H1 (cell line): ENCODE measurements at regions not wholly inside any gene's neighbourhood (a gene's known extent, or its start where the extent isn't known, plus 50 kb on each side); places are given as distances from the start of the nearest gene placed in this dataset.

Experiments used
- CTCF ChIA-PET: fragments of 300-600 bp; sonication (Branson Sonifier 250); formaldehyde crosslinking; loops from one replicate; lab custom pipeline; 2021; ENCODE audit not compliant: partially characterized antibody; lab: Charles Lee
- POLR2A ChIA-PET: fragments of 300-600 bp; sonication (Branson Sonifier 250); formaldehyde crosslinking; loops from one replicate; lab custom pipeline; 2021; ENCODE audit warnings: inconsistent platforms; ENCODE audit not compliant: partially characterized antibody; lab: Charles Lee
- DNase-seq, 2 experiments: peaks; one replicate each; pipeline versions ENCODE4 v3.0.0 to v3.0.0-alpha.2; 2010 to 2022; ENCODE audit warnings: low spot score in 2 of 2, low read depth in 1 of 2, mixed read lengths in 1 of 2
- FAIRE-seq: peaks from 2 replicates; lab custom pipeline; 2011; peaks lifted over from hg19 to GRCh38; lab: Jason Lieb, UNC
- H2AFZ ChIP-seq: 2 replicates; pipeline ENCODE4 v1.8.1; 2012; ENCODE audit warnings: low read length, inconsistent platforms
- H2AK5ac ChIP-seq: 2 replicates; pipeline ENCODE4 v1.6.1; 2013; ENCODE audit warnings: low read depth, low read length
- H2BK120ac ChIP-seq: replicated peaks from 2 replicates; pipeline ENCODE3; 2013; ENCODE audit warnings: low read depth, low read length, inconsistent platforms
- H2BK12ac ChIP-seq: 2 replicates; pipeline ENCODE4 v1.6.1; 2013; ENCODE audit warnings: low read depth, low read length
- H2BK15ac ChIP-seq: 2 replicates; pipeline ENCODE4 v1.6.1; 2013; ENCODE audit warnings: low read length
- H2BK20ac ChIP-seq: 2 replicates; pipeline ENCODE4 v1.6.1; 2013; ENCODE audit warnings: low read length
- H2BK5ac ChIP-seq: 2 replicates; pipeline ENCODE4 v1.6.1; 2013; ENCODE audit warnings: low read depth, low read length
- H3K14ac ChIP-seq: 2 replicates; pipeline ENCODE4 v1.6.1; 2013; ENCODE audit warnings: inconsistent platforms; ENCODE audit not compliant: insufficient read length
- H3K18ac ChIP-seq: 2 replicates; pipeline ENCODE4 v1.6.1; 2013; ENCODE audit warnings: low read length; ENCODE audit errors: extremely low read depth
- H3K23ac ChIP-seq: 2 replicates; pipeline ENCODE4 v1.6.1; 2013; ENCODE audit warnings: inconsistent platforms; ENCODE audit not compliant: insufficient read length
- H3K23me2 ChIP-seq: 2 replicates; pipeline ENCODE4 v1.6.1; 2013; ENCODE audit warnings: low read depth, low read length
- H3K27ac ChIP-seq: 2 replicates; pipeline ENCODE4 v1.6.1; 2011; ENCODE audit warnings: low read depth, low read length, inconsistent platforms
- H3K27me3 ChIP-seq, 4 experiments: replicated peaks in 1 of 4; 1 replicate in 1 of 4; 2 replicates in 3 of 4; pipeline versions ENCODE4 v1.6.1 to v1.8.1; 2011 to 2013; ENCODE audit warnings: low read length in 3 of 4, mild to moderate bottlenecking in 3 of 4, inconsistent platforms in 2 of 4, mixed read lengths in 2 of 4, moderate library complexity in 1 of 4; ENCODE audit not compliant: control insufficient read depth in 3 of 4, insufficient read depth in 3 of 4; ENCODE audit errors: extremely low read depth in 1 of 4
- H3K36me3 ChIP-seq, 4 experiments: 2 replicates each; pipeline versions ENCODE4 v1.6.1 to v1.8.1; 2011 to 2013; ENCODE audit warnings: mild to moderate bottlenecking in 4 of 4, low read length in 3 of 4, moderate library complexity in 2 of 4, control low read depth in 1 of 4, inconsistent platforms in 1 of 4; ENCODE audit not compliant: insufficient read depth in 4 of 4, control insufficient read depth in 2 of 4
- H3K4ac ChIP-seq: replicated peaks from 2 replicates; pipeline ENCODE3; 2013; ENCODE audit warnings: low read length, low read depth, mixed read lengths, inconsistent platforms; ENCODE audit not compliant: insufficient read length
- H3K4me1 ChIP-seq, 4 experiments: replicated peaks in 1 of 4; 1 replicate in 1 of 4; 2 replicates in 3 of 4; pipeline versions ENCODE4 v1.6.1 to v1.8.1; 2011 to 2013; ENCODE audit warnings: low read length in 3 of 4, inconsistent platforms in 2 of 4, mixed read lengths in 1 of 4; ENCODE audit not compliant: insufficient read depth in 4 of 4, control insufficient read depth in 3 of 4
- H3K4me2 ChIP-seq, 2 experiments: 2 replicates each; pipeline versions ENCODE4 v1.6.1 to v1.8.1; 2011 to 2013; ENCODE audit warnings: low read depth in 2 of 2, low read length in 2 of 2, control low read depth in 1 of 2, inconsistent platforms in 1 of 2, mild to moderate bottlenecking in 1 of 2; ENCODE audit not compliant: insufficient read depth in 1 of 2
- H3K4me3 ChIP-seq, 4 experiments: fragments of 200-600, 300-600 bp in 1 of 4; sonication (generic), shearing (Covaris generic), sonication (Bioruptor Twin) in 1 of 4; 2 replicates each; pipeline versions ENCODE4 v1.5.1 to v1.8.1; 2011 to 2016; ENCODE audit warnings: low read length in 4 of 4, low read depth in 3 of 4, control low read depth in 2 of 4, inconsistent platforms in 2 of 4, mild to moderate bottlenecking in 2 of 4, mixed read lengths in 1 of 4, moderate library complexity in 1 of 4; ENCODE audit not compliant: insufficient read depth in 2 of 4; ENCODE audit errors: extremely low read depth in 1 of 4
- H3K56ac ChIP-seq: replicated peaks from 2 replicates; pipeline ENCODE3; 2013; ENCODE audit warnings: low read depth, mild to moderate bottlenecking, mixed read lengths, low read length, inconsistent platforms; ENCODE audit not compliant: insufficient read length
- H3K79me1 ChIP-seq: 2 replicates; pipeline ENCODE4 v1.6.1; 2013; ENCODE audit warnings: low read depth, low read length, control low read depth
- H3K79me2 ChIP-seq, 2 experiments: 2 replicates each; pipeline versions ENCODE4 v1.6.1 to v1.8.1; 2012 to 2013; ENCODE audit warnings: low read length in 2 of 2, mild to moderate bottlenecking in 2 of 2, inconsistent platforms in 1 of 2; ENCODE audit not compliant: insufficient read depth in 2 of 2, control insufficient read depth in 1 of 2
- H3K9ac ChIP-seq, 4 experiments: replicated peaks in 1 of 4; 1 replicate in 1 of 4; 2 replicates in 3 of 4; pipeline versions ENCODE4 v1.6.1 to v1.8.1; 2011 to 2013; ENCODE audit warnings: low read depth in 3 of 4, low read length in 3 of 4, control low read depth in 2 of 4, mild to moderate bottlenecking in 2 of 4, moderate library complexity in 2 of 4, inconsistent platforms in 1 of 4; ENCODE audit errors: extremely low read depth in 1 of 4
- H3K9me3 ChIP-seq, 2 experiments: 2 replicates each; pipeline versions ENCODE4 v1.6.1 to v1.8.1; 2012 to 2013; ENCODE audit warnings: mild to moderate bottlenecking in 2 of 2, moderate library complexity in 2 of 2, control low read depth in 1 of 2, inconsistent platforms in 1 of 2, low read depth in 1 of 2, low read length in 1 of 2, mixed read lengths in 1 of 2; ENCODE audit not compliant: insufficient read depth in 2 of 2
- H4K20me1 ChIP-seq, 2 experiments: replicated peaks in 1 of 2; 2 replicates each; pipeline versions ENCODE3 to v1.8.1; 2011 to 2013; ENCODE audit warnings: inconsistent platforms in 2 of 2, low read length in 2 of 2, mild to moderate bottlenecking in 1 of 2; ENCODE audit not compliant: insufficient read depth in 2 of 2, control insufficient read depth in 1 of 2
- H4K5ac ChIP-seq: 2 replicates; pipeline ENCODE4 v1.6.1; 2013; ENCODE audit warnings: low read length, low read depth, mixed read lengths, inconsistent platforms; ENCODE audit not compliant: insufficient read length
- H4K8ac ChIP-seq: 2 replicates; pipeline ENCODE4 v1.8.0; 2013; ENCODE audit warnings: mild to moderate bottlenecking, moderate library complexity, low read length, inconsistent platforms; ENCODE audit not compliant: insufficient read depth; ENCODE audit errors: extremely low read depth
- H4K91ac ChIP-seq: replicated peaks from 2 replicates; pipeline ENCODE3; 2013; ENCODE audit warnings: low read length, mixed read lengths, inconsistent platforms; ENCODE audit not compliant: insufficient read length
- CTBP2 ChIP-seq: IDR thresholded peaks from 2 replicates; pipeline ENCODE4 v1.7.0; 2011; ENCODE audit warnings: borderline replicate concordance, mild to moderate bottlenecking, moderate library complexity, mixed read lengths, low read length; ENCODE audit not compliant: insufficient read depth, insufficient read length
- EGR1 ChIP-seq: IDR thresholded peaks from 2 replicates; pipeline ENCODE4 v1.6.1; 2011; ENCODE audit warnings: low read depth, low read length, borderline replicate concordance
- HDAC2 ChIP-seq, 2 experiments: fragments of 300-600 bp in 1 of 2; sonication (generic) in 1 of 2; IDR thresholded peaks; 2 replicates each; pipeline ENCODE4 v1.6.1; 2011 to 2012; ENCODE audit warnings: low read depth in 2 of 2, low read length in 2 of 2, mild to moderate bottlenecking in 2 of 2, moderate library complexity in 2 of 2, borderline replicate concordance in 1 of 2, inconsistent platforms in 1 of 2
- MAFK ChIP-seq: IDR thresholded peaks from 2 replicates; pipeline ENCODE4 v1.6.1; 2012; ENCODE audit warnings: low read depth, mild to moderate bottlenecking, improper control_type of control experiment, low read length
- PHF8 ChIP-seq: fragments of 200-600 bp; sonication (generic); conservative IDR thresholded peaks from 2 replicates; pipeline ENCODE4 v1.7.1; 2012; ENCODE audit warnings: low read depth, mild to moderate bottlenecking, inconsistent platforms, low read length, moderate library complexity
- WGBS, 2 experiments: shearing (Covaris generic) in 1 of 2; methylation state at CpG; one replicate each; pipeline versions ENCODE4 v1.1.6 to v1.1.7; 2013 to 2015; ENCODE audit warnings: low lambda C conversion rate in 2 of 2, mixed read lengths in 2 of 2, inconsistent platforms in 1 of 2, low coverage in 1 of 2, missing lambda C conversion rate in 1 of 2; ENCODE audit not compliant: insufficient replicate concordance in 2 of 2, insufficient coverage in 1 of 2, insufficient read length in 1 of 2; ENCODE audit errors: extremely low coverage in 1 of 2, missing lambda C conversion rate in 1 of 2; 5-methylcytosine and 5-hydroxymethylcytosine counted together

- Histone ChIP-seq H3K36me3 (no peaks in the 10 kb centered on the region), H3K4me3 (no peak overlapping the region), H2BK120ac (no peak overlapping the region), H3K4me1 (no peaks in the 10 kb centered on the region), H3K27me3 (no peaks in the 10 kb centered on the region), H3K27ac (no peak overlapping the region), H2BK20ac (no peak overlapping the region), H3K4me2 (no peak overlapping the region), H3K9me3 (peaks cover 0 to 9% of the 10 kb centered on the region in 2 experiments; a peak in 1 of 4 replicates), H4K91ac (no peak overlapping the region), H2AK5ac (no peak overlapping the region), H4K8ac (no peak overlapping the region), H3K23me2 (no peaks in the 10 kb centered on the region), H2BK5ac (no peak overlapping the region), H3K23ac (no peak overlapping the region), H3K18ac (no peak overlapping the region), H2AFZ (no peak overlapping the region), H3K14ac (no peak overlapping the region), H3K56ac (no peak overlapping the region), H3K79me2 (no peaks in the 10 kb centered on the region), H3K79me1 (no peaks in the 10 kb centered on the region), H3K9ac (no peak overlapping the region), H2BK15ac (no peak overlapping the region), H4K20me1 (no peaks in the 10 kb centered on the region), H3K4ac (no peak overlapping the region), H2BK12ac (no peak overlapping the region), H4K5ac (no peak overlapping the region)
- ChIA-PET CTCF (no interaction called here), POLR2A (no interaction called here)
- no peak for DNase-seq
- no peak for FAIRE-seq
- TF ChIP-seq EGR1 (no peak), PHF8 (no peak), HDAC2 (IDR thresholded peaks at IDR 0.05; ENCODE audit: borderline replicate concordance in 1 of 2, low read depth in 2 of 2, low read length in 2 of 2) (no peak), CTBP2 (no peak), MAFK (no peak)
- WGBS, 2 experiments: 76% methylated on average over 1 of the region's 1 CpG; no CpG with 5 or more reads in 1 of the 2 experiments
Observed at GRCh38 chr11:42901084-42901483, 410.7 kb upstream of the API5 start.
